GM06990 (cell line): ENCODE measurements at regions not wholly inside any gene's neighbourhood (a gene's known extent, or its start where the extent isn't known, plus 50 kb on each side); places are given as distances from the start of the nearest gene placed in this dataset.

Experiments
- DNase-seq: peaks from one replicate; pipeline ENCODE4 v3.0.0-alpha.2; 2011; ENCODE audit not compliant: insufficient read length; ENCODE audit errors: extremely low read depth
- H3K27me3 ChIP-seq: replicated peaks from 2 replicates; pipeline ENCODE4 v1.6.0; 2011; ENCODE audit warnings: low read length; ENCODE audit not compliant: control insufficient read depth, insufficient read depth
- H3K36me3 ChIP-seq: 2 replicates; pipeline ENCODE4 v1.5.1; 2011; ENCODE audit warnings: low read length; ENCODE audit not compliant: control insufficient read depth, insufficient read depth
- H3K4me3 ChIP-seq: replicated peaks from 2 replicates; pipeline ENCODE4 v1.5.1; 2011; ENCODE audit warnings: low read depth, mild to moderate bottlenecking, control low read depth, low read length
- TF ChIP-seq, protein P1 (sequence below): IDR thresholded peaks from 2 replicates; pipeline ENCODE4 v1.5.1; 2011; ENCODE audit warnings: low read length, control low read depth, mild to moderate bottlenecking, inconsistent platforms; ENCODE audit not compliant: insufficient read depth, poor library complexity, severe bottlenecking

DNA sequence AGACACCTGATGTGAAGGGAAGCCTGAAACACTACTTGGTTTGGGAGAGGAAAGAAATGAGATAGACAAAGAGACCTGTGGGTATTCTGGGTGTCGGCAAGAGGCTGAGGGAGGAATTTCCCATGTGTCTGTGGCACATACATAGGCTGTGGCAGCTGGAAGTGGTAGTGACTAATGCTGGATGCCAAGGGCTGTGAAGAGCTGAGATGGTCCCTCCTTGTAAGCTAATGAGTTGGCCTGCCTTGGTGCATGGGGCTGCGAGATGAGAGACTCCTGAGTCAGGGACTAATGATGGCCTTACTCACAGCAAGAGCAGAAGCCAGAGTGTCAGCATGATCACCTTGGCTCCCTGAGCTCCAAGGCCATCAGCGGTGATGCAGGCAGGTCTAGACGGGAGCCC is 119.0 kb upstream of the EEPD1 start:
- DNase-seq, result no peak
- no peaks in the 10 kb centered on the region for H3K36me3 ChIP-seq
- H3K27me3 ChIP-seq, result peaks cover 2% of the 10 kb centered on the region
- H3K4me3 ChIP-seq, result no peak overlapping the region
- TF ChIP-seq, protein P1, sequence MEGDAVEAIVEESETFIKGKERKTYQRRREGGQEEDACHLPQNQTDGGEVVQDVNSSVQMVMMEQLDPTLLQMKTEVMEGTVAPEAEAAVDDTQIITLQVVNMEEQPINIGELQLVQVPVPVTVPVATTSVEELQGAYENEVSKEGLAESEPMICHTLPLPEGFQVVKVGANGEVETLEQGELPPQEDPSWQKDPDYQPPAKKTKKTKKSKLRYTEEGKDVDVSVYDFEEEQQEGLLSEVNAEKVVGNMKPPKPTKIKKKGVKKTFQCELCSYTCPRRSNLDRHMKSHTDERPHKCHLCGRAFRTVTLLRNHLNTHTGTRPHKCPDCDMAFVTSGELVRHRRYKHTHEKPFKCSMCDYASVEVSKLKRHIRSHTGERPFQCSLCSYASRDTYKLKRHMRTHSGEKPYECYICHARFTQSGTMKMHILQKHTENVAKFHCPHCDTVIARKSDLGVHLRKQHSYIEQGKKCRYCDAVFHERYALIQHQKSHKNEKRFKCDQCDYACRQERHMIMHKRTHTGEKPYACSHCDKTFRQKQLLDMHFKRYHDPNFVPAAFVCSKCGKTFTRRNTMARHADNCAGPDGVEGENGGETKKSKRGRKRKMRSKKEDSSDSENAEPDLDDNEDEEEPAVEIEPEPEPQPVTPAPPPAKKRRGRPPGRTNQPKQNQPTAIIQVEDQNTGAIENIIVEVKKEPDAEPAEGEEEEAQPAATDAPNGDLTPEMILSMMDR, result no peak

DNA sequence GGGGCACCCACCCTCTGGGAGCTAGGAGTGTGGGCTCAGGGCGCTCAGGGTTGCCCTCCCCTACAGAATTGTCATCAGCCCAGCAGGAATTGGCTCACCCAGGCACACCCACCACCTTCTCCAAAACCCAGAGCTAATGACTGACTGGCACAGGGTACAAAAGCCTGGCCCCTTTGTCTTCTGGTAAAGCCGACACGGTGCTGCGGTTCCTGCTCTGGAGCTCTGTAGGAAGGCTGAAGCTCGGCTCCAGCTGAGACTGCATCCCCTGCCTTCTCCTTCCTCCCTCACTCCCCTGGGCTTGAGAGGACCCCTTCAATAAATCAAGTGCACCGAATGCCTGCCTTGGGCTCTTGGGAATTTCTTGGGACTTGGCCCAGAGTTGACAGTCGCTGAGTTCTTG is 117.9 kb upstream of the EEPD1 start:
- peaks cover 2% of the 10 kb centered on the region for H3K27me3 ChIP-seq
- TF ChIP-seq, protein P1, result no peak
- DNase-seq, result no peak

DNA sequence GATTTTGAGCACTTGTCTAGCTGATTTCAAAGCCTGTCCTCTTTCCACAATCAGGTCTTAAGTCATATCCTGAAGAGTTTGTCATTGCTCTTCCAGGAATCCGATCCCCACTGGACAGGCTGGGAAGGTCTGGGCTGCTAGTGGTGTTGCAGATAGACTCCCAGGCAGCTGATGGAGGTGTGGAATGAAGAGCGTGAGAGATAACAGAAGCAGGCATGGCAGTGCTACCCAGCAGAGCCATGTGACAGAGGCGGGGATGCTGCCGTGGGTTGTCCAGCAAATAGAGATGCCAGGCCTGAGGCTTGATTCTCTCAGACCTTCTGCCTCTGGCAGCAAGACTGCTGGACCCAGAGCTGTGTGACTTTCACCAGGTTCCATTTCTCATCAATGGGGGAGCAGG is 116.5 kb upstream of the EEPD1 start:
- DNase-seq, result no peak
- Histone ChIP-seq H3K27me3 (peaks cover 2% of the 10 kb centered on the region), H3K36me3 (no peaks in the 10 kb centered on the region), H3K4me3 (no peak overlapping the region)
- TF ChIP-seq, protein P1, result no peak

More for the DNA sequence above, 117.9 kb upstream of the EEPD1 start:
- H3K4me3 ChIP-seq, result no peak overlapping the region
- H3K36me3 ChIP-seq, result no peaks in the 10 kb centered on the region

DNA sequence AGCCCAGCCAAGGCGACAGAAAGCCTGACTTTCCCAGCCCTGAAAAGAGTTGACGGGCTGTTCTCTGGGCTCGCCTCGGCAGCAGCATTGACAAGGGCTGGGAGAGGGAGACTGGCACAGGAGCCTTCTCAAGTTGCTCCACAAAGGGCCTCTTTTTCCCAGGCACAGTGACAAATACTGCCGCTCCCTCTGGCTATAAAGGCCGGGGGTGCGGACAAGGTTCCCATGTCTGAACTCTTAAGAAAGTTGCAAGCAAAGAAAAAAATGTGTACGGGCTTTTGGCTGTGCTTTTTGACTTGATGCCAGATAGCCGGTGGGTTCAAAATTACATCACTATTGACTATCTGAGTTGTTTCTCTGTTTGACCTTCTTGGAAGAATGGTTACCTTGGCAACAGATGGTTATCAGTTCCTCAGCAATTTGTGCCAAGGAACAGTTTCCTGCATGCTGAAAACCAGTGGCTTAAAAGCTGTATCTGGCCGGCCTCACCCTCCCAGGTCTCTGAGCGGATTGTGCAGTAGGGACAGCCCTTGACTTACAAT is 115.9 kb upstream of the EEPD1 start:
- Histone ChIP-seq H3K4me3 (no peak overlapping the region), H3K27me3 (peaks cover 2% of the 10 kb centered on the region), H3K36me3 (no peaks in the 10 kb centered on the region)
- DNase-seq, result no peak
- TF ChIP-seq, protein P1, result no peak

DNA sequence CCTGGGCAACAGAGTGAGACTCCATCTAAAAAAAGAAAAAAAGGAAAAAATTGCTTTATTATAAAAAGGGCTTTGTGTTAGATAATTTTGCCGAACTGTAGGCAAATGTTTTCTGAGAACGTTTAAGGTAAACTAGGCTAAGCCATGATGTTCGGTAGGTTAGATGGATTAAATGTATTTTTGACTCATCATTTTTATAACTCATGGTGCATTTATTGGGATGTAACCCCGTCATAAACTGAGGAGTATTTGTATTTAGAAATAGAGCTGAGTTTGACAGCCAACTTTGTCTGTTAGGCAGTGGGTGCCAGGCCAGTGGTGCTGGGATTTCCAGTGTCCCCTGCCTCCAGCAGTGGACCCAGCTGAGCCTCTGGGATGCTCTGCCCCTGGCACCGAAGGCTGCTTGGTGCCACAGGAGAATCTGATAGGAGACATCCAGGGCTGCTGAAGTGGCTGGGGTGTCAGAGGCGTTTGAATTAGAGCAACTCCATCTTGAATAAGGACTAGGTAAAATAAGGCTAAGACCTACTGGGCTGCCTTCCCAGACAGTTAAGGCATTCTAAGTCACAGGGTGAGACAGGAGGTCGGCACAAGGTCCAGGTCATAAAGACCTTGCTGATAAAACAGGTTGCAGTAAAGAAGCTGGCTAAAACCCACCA is 114.9 kb upstream of the EEPD1 start:
- H3K36me3 ChIP-seq, result no peaks in the 10 kb centered on the region
- DNase-seq, result no peak
- H3K4me3 ChIP-seq, result no peak overlapping the region
- H3K27me3 ChIP-seq, result no peaks in the 10 kb centered on the region; the same call in 1 of the 2 replicates
- TF ChIP-seq, protein P1, result no peak
